ENCODE measurements at regions not wholly inside any gene's neighbourhood (a gene's known extent, or its start where the extent isn't known, plus 50 kb on each side); places are given as distances from the start of the nearest gene placed in this dataset.

GRCh38 chr5:82345108-82345507, 67.0 kb upstream of the RPS23 start:
- Histone ChIP-seq H3K4me3 (ENCODE audit: extremely low read depth in 1 of 4, insufficient read depth in 2 of 4, low read depth in 3 of 4, low read length in 4 of 4) (no peak overlapping the region), H3K23me2 (ENCODE audit: low read depth, low read length) (no peaks in the 10 kb centered on the region), H3K23ac (ENCODE audit: insufficient read length) (no peak overlapping the region), H3K9ac (replicated peaks in 1 of 4; ENCODE audit: extremely low read depth in 1 of 4, low read depth in 3 of 4, low read length in 3 of 4) (no peak overlapping the region), H3K27me3 (replicated peaks in 1 of 4; ENCODE audit: control insufficient read depth in 3 of 4, extremely low read depth in 1 of 4, insufficient read depth in 3 of 4, low read length in 3 of 4) (no peaks in the 10 kb centered on the region), H3K9me3 (ENCODE audit: insufficient read depth in 2 of 2, low read depth in 1 of 2, low read length in 1 of 2) (no peaks in the 10 kb centered on the region), H3K27ac (ENCODE audit: low read depth, low read length) (no peak overlapping the region), H3K79me1 (ENCODE audit: low read depth, low read length) (no peaks in the 10 kb centered on the region; the same call in 1 of the 2 replicates), H3K36me3 (ENCODE audit: control insufficient read depth in 2 of 4, insufficient read depth in 4 of 4, low read length in 3 of 4) (no peaks in the 10 kb centered on the region), H2BK5ac (ENCODE audit: low read depth, low read length) (no peak overlapping the region), H3K4ac (replicated peaks; ENCODE audit: insufficient read length, low read depth, low read length) (no peak overlapping the region), H3K4me2 (ENCODE audit: insufficient read depth in 1 of 2, low read depth in 2 of 2, low read length in 2 of 2) (no peak overlapping the region), H3K14ac (ENCODE audit: insufficient read length) (no peak overlapping the region), H2BK120ac (replicated peaks; ENCODE audit: low read depth, low read length) (no peak overlapping the region), H2BK12ac (ENCODE audit: low read depth, low read length) (no peak overlapping the region), H3K4me1 (replicated peaks in 1 of 4; ENCODE audit: control insufficient read depth in 3 of 4, insufficient read depth in 4 of 4, low read length in 3 of 4) (no peaks in the 10 kb centered on the region), H2BK15ac (ENCODE audit: low read length) (no peak overlapping the region), H2AK5ac (ENCODE audit: low read depth, low read length) (no peak overlapping the region), H3K79me2 (ENCODE audit: control insufficient read depth in 1 of 2, insufficient read depth in 2 of 2, low read length in 2 of 2) (no peaks in the 10 kb centered on the region), H2BK20ac (ENCODE audit: low read length) (no peak overlapping the region), H3K18ac (ENCODE audit: extremely low read depth, low read length) (no peak overlapping the region), H3K56ac (replicated peaks; ENCODE audit: insufficient read length, low read depth, low read length) (no peak overlapping the region), H4K20me1 (replicated peaks in 1 of 2; ENCODE audit: control insufficient read depth in 1 of 2, insufficient read depth in 2 of 2, low read length in 2 of 2) (no peaks in the 10 kb centered on the region), H4K5ac (ENCODE audit: insufficient read length, low read depth, low read length) (no peak overlapping the region), H4K91ac (replicated peaks; ENCODE audit: insufficient read length, low read length) (no peak overlapping the region), H2AFZ (ENCODE audit: low read length) (no peak overlapping the region), H4K8ac (ENCODE audit: extremely low read depth, insufficient read depth, low read length) (no peak overlapping the region)
- ChIA-PET CTCF (ENCODE audit: partially characterized antibody) (interaction anchor here (1.3 to 12.2 kb wide), 2 partner anchors 9 to 32 kb away, joined by 3 to 130 read pairs; no protein-coding TSS in a partner anchor), POLR2A (ENCODE audit: partially characterized antibody) (no interaction called here)
- 88% methylated on average over 3 of the region's 3 CpGs; no CpG with 5 or more reads in 1 of the 2 experiments for WGBS, 2 experiments (ENCODE audit: extremely low coverage in 1 of 2, insufficient coverage in 1 of 2, insufficient read length in 1 of 2, insufficient replicate concordance in 2 of 2, low coverage in 1 of 2, low lambda C conversion rate in 2 of 2, missing lambda C conversion rate in 1 of 2)
- DNase-seq (ENCODE audit: low read depth in 1 of 2, low spot score in 2 of 2), result no peak
- no peak for FAIRE-seq
- TF ChIP-seq POLR2AphosphoS5 (IDR thresholded peaks at IDR 0.05; ENCODE audit: low read depth, low read length), result no peak
- TF ChIP-seq RXRA (IDR thresholded peaks at IDR 0.05; ENCODE audit: insufficient read depth, low read depth, low read length), result no peak
- TF ChIP-seq TAF1 (IDR thresholded peaks at IDR 0.05; ENCODE audit: low read depth, low read length), result no peak
- TF ChIP-seq HDAC2 (IDR thresholded peaks at IDR 0.05; ENCODE audit: borderline replicate concordance in 1 of 2, low read depth in 2 of 2, low read length in 2 of 2), result no peak
- TF ChIP-seq CHD2 (IDR thresholded peaks at IDR 0.05; ENCODE audit: low read length), result no peak
- no peak for TF ChIP-seq ZNF274 (IDR thresholded peaks at IDR 0.05; ENCODE audit: borderline replicate concordance, extremely low read depth, low read length)
- TF ChIP-seq TCF12 (IDR thresholded peaks at IDR 0.05; ENCODE audit: low read depth, low read length), result no peak
- TF ChIP-seq CHD1 (IDR thresholded peaks at IDR 0.05; ENCODE audit: low read depth, low read length), result no peak
- TF ChIP-seq ATF2 (IDR thresholded peaks at IDR 0.05; ENCODE audit: low read length), result no peak
- no peak for TF ChIP-seq KDM1A (IDR thresholded peaks at IDR 0.05; ENCODE audit: borderline replicate concordance, low read length)
- TF ChIP-seq SRF (IDR thresholded peaks at IDR 0.05; ENCODE audit: low read depth, low read length), result no peak
- no peak for TF ChIP-seq JUND (IDR thresholded peaks at IDR 0.05; ENCODE audit: low read length)
- TF ChIP-seq SIN3A (conservative IDR thresholded peaks at IDR 0.05 in 1 of 2, IDR thresholded peaks at IDR 0.05 in 1 of 2; ENCODE audit: low read depth in 1 of 2, low read length in 2 of 2), result no peak
- no peak for TF ChIP-seq HDAC6 (IDR thresholded peaks at IDR 0.05; ENCODE audit: low read depth, low read length)

Measured in H1 (cell line).